ENCODE measurements at regions not wholly inside any gene's neighbourhood (a gene's known extent, or its start where the extent isn't known, plus 50 kb on each side); places are given as distances from the start of the nearest gene placed in this dataset.
A peak's percentile ranks its signal among the peaks of the same experiment; 100 is the strongest.

DNA sequence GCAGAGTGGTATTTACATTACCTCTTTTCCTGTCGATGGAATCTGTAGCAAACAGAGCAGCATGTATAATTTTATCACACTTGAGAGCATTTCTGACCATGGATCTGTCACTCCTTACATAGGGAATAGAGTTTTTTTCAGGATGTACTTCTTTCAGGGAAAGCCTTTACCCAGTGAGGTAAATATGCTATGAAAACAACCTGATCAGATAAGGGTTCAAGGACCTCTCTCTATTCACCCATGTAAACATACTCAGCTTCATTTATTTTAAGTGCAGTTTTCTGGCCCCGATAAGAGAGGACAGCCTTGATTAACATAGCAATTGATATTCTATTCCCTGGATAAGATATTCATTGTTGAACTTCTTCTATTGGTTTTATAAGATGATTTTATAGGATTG, 87.3 kb upstream of the ESX1 start:
- no TSS peak for BruUV-seq (replicated peaks)
- no peak for ATAC-seq
- H3K9me3 ChIP-seq (ENCODE audit: low read length): no peaks in the 10 kb centered on the region
- no peak overlapping the region for H2AFZ ChIP-seq (ENCODE audit: low read length)
- 0% methylated on average over 2 of the region's 2 CpGs for WGBS (ENCODE audit: low lambda C conversion rate)
- no peak overlapping the region for H3K4me2 ChIP-seq (ENCODE audit: low read depth, low read length)
- TF ChIP-seq, protein P1, sequence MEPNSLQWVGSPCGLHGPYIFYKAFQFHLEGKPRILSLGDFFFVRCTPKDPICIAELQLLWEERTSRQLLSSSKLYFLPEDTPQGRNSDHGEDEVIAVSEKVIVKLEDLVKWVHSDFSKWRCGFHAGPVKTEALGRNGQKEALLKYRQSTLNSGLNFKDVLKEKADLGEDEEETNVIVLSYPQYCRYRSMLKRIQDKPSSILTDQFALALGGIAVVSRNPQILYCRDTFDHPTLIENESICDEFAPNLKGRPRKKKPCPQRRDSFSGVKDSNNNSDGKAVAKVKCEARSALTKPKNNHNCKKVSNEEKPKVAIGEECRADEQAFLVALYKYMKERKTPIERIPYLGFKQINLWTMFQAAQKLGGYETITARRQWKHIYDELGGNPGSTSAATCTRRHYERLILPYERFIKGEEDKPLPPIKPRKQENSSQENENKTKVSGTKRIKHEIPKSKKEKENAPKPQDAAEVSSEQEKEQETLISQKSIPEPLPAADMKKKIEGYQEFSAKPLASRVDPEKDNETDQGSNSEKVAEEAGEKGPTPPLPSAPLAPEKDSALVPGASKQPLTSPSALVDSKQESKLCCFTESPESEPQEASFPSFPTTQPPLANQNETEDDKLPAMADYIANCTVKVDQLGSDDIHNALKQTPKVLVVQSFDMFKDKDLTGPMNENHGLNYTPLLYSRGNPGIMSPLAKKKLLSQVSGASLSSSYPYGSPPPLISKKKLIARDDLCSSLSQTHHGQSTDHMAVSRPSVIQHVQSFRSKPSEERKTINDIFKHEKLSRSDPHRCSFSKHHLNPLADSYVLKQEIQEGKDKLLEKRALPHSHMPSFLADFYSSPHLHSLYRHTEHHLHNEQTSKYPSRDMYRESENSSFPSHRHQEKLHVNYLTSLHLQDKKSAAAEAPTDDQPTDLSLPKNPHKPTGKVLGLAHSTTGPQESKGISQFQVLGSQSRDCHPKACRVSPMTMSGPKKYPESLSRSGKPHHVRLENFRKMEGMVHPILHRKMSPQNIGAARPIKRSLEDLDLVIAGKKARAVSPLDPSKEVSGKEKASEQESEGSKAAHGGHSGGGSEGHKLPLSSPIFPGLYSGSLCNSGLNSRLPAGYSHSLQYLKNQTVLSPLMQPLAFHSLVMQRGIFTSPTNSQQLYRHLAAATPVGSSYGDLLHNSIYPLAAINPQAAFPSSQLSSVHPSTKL (CRISPR knock-in tag; IDR thresholded peaks at IDR 0.05): 0 out of 2 replicates have a peak, but pooled peaks have one; percentile 25
- no peak for TF ChIP-seq ZZZ3 (CRISPR knock-in tag; IDR thresholded peaks at IDR 0.05; ENCODE audit: borderline replicate concordance)
- 0 out of 2 replicates have a peak, but pooled peaks have one; percentile 32 for TF ChIP-seq HHEX (CRISPR knock-in tag; IDR thresholded peaks at IDR 0.05)
- no peak for TF ChIP-seq ZNF746 (CRISPR knock-in tag; IDR thresholded peaks at IDR 0.05)
- no peak for TF ChIP-seq HOXA9 (CRISPR knock-in tag; IDR thresholded peaks at IDR 0.05; ENCODE audit: borderline replicate concordance)
- no peak for TF ChIP-seq ZNF337 (CRISPR knock-in tag; IDR thresholded peaks at IDR 0.05; ENCODE audit: borderline replicate concordance, low read depth)
- no peak for TF ChIP-seq TBP (CRISPR knock-in tag; IDR thresholded peaks at IDR 0.05)
- TF ChIP-seq HES4 (CRISPR knock-in tag; IDR thresholded peaks at IDR 0.05; ENCODE audit: borderline replicate concordance): no peak
- no peak for TF ChIP-seq ZNF180 (CRISPR knock-in tag; IDR thresholded peaks at IDR 0.05; ENCODE audit: borderline replicate concordance, low read depth)
- ChIA-PET CTCF (ENCODE audit: low intra/inter-chr PET ratio, low total read pairs) (no interaction called here), POLR2A (no interaction called here)
- in situ Hi-C loops (cut with HindIII; ENCODE audit: extremely low pct_ligation_motif_present, low pct_unique_long_range_greater_than_20kb): no loop called here
- no peak overlapping the region for H3K27ac ChIP-seq (ENCODE audit: extremely low read length, insufficient read depth, low read length)
- no peaks in the 10 kb centered on the region for H3K4me1 ChIP-seq (ENCODE audit: insufficient read depth, low read length)
- no peak overlapping the region for H3K9ac ChIP-seq (ENCODE audit: insufficient read depth, low read depth, low read length)
- FAIRE-seq: no peak
- H3K4me3 ChIP-seq (replicated peaks in 1 of 3; ENCODE audit: insufficient read depth in 1 of 3, low read depth in 2 of 3, low read length in 3 of 3): no peak overlapping the region
- no peaks in the 10 kb centered on the region for H3K79me2 ChIP-seq (ENCODE audit: insufficient read depth, low read length)
- no peaks in the 10 kb centered on the region for H4K20me1 ChIP-seq (ENCODE audit: insufficient read depth, low read length)
- H3K36me3 ChIP-seq (replicated peaks in 1 of 2; ENCODE audit: control insufficient read depth in 1 of 2, insufficient read depth in 2 of 2, low read length in 2 of 2): no peaks in the 10 kb centered on the region
- intact Hi-C loops (cut with micrococcal nuclease; ENCODE audit: unreplicated experiment): no loop called here
- no peaks in the 10 kb centered on the region for H3K27me3 ChIP-seq (ENCODE audit: control insufficient read depth in 1 of 2, insufficient read depth in 2 of 2, low read length in 2 of 2)
- DNase-seq (ENCODE audit: low spot score): no peak
